Kidney (tissue), 13 donors: ENCODE measurements at regions not wholly inside any gene's neighbourhood (a gene's known extent, or its start where the extent isn't known, plus 50 kb on each side); places are given as distances from the start of the nearest gene placed in this dataset.

ENCODE experiments used
- DNase-seq, 5 donors: peaks; one replicate each; pipeline ENCODE4 v3.0.0-alpha.2; 2013 to 2020
- FAIRE-seq: peaks from 2 replicates; lab custom pipeline; 2012; peaks lifted over from hg19 to GRCh38; lab: Jason Lieb, UNC
- H3K27ac ChIP-seq, 2 donors: one replicate each; pipeline ENCODE4 v1.7.0; 2013; ENCODE audit warnings: low read depth in 2 of 2, low read length in 2 of 2, inconsistent platforms in 1 of 2
- H3K27me3 ChIP-seq: one replicate; pipeline ENCODE4 v1.7.1; 2013; ENCODE audit warnings: low read length, inconsistent platforms; ENCODE audit not compliant: control insufficient read depth, insufficient read depth
- H3K36me3 ChIP-seq, 3 donors: one replicate each; pipeline versions ENCODE4 v1.7.0 to v1.7.1; 2013; ENCODE audit warnings: low read length in 3 of 3, control low read depth in 1 of 3, inconsistent platforms in 1 of 3; ENCODE audit not compliant: insufficient read depth in 3 of 3, control insufficient read depth in 2 of 3
- H3K4me1 ChIP-seq, 3 donors: one replicate each; pipeline versions ENCODE4 v1.7.0 to v1.7.1; 2013; ENCODE audit warnings: low read length in 3 of 3, inconsistent platforms in 1 of 3, low read depth in 1 of 3; ENCODE audit not compliant: control insufficient read depth in 2 of 3, insufficient read depth in 2 of 3
- H3K4me3 ChIP-seq, 3 donors: one replicate each; pipeline versions ENCODE4 v1.7.0 to v1.8.1; 2013; ENCODE audit warnings: low read length in 3 of 3, control low read depth in 1 of 3, inconsistent platforms in 1 of 3
- H3K9ac ChIP-seq, 3 donors: one replicate each; pipeline versions ENCODE4 v1.7.0 to v1.7.1; 2013; ENCODE audit warnings: low read length in 3 of 3, control low read depth in 1 of 3, inconsistent platforms in 1 of 3
- H3K9me3 ChIP-seq, 3 donors: one replicate each; pipeline versions ENCODE4 v1.7.0 to v1.7.1; 2013; ENCODE audit warnings: low read length in 3 of 3, control low read depth in 1 of 3, inconsistent platforms in 1 of 3; ENCODE audit not compliant: control insufficient read depth in 2 of 3, insufficient read depth in 1 of 3
- CTCF ChIP-seq: IDR thresholded peaks from 3 replicates; pipeline ENCODE4 v1.5.1; 2012; ENCODE audit warnings: mild to moderate bottlenecking, moderate library complexity, borderline replicate concordance; ENCODE audit not compliant: insufficient read depth; ENCODE audit errors: extremely low read depth
- intact Hi-C: fragments of 100-400 bp; cut with DNase I; formaldehyde crosslinking; loops from one replicate; pipeline ENCODE4 v1.11.1; 2022
- donor health status: control.
- donor health status: control.
- donor health status: control.
- donor health status: control.
- donor health status: control.
- donor health status: DM: yes; HTN: yes; CAD: no.
- donor health status: Normal renal cell carcinoma (clear cell type).

- no peak overlapping the region for H3K9ac ChIP-seq
- no peaks in the 10 kb centered on the region for H3K4me1 ChIP-seq
- no peaks in the 10 kb centered on the region for H3K36me3 ChIP-seq
- H3K9me3 ChIP-seq, result no peaks in the 10 kb centered on the region
- H3K4me3 ChIP-seq, result no peak overlapping the region
- DNase-seq (no peak), FAIRE-seq (no peak)
- H3K27ac ChIP-seq, result no peak overlapping the region
- intact Hi-C loops, result no loop called here
- TF ChIP-seq CTCF, result no peak
- H3K27me3 ChIP-seq, result no peaks in the 10 kb centered on the region
Observed at GRCh38 chr16:66065925-66066324, 300.6 kb upstream of the CDH5 start.

- no peaks in the 10 kb centered on the region for H3K27me3 ChIP-seq
- no peak overlapping the region for H3K27ac ChIP-seq
- TF ChIP-seq CTCF, result no peak
- FAIRE-seq (no peak), DNase-seq (no peak)
- no peak overlapping the region for H3K9ac ChIP-seq
- H3K4me1 ChIP-seq, result no peaks in the 10 kb centered on the region
- H3K4me3 ChIP-seq, result no peak overlapping the region
- intact Hi-C loops, result no loop called here
- H3K9me3 ChIP-seq, result no peaks in the 10 kb centered on the region
- H3K36me3 ChIP-seq, result no peaks in the 10 kb centered on the region
Observed at GRCh38 chr16:66064801-66065530, 301.5 kb upstream of the CDH5 start.

- intact Hi-C loops, result no loop called here
- H3K27me3 ChIP-seq, result no peaks in the 10 kb centered on the region
- DNase-seq (peak in 1 of 5 donors; percentile 12), FAIRE-seq (no peak)
- no peaks in the 10 kb centered on the region for H3K36me3 ChIP-seq
- H3K9ac ChIP-seq, result no peak overlapping the region
- no peaks in the 10 kb centered on the region for H3K9me3 ChIP-seq
- H3K4me3 ChIP-seq, result no peak overlapping the region
- H3K4me1 ChIP-seq, result no peaks in the 10 kb centered on the region
- TF ChIP-seq CTCF, result no peak
- H3K27ac ChIP-seq, result no peak overlapping the region
Observed at GRCh38 chr16:66058832-66059231, 307.7 kb upstream of the CDH5 start.
